A549 (cell line): ENCODE measurements at regions not wholly inside any gene's neighbourhood (a gene's known extent, or its start where the extent isn't known, plus 50 kb on each side); places are given as distances from the start of the nearest gene placed in this dataset.

Experiments used
- ATAC-seq, 2 experiments: fragments of 200-7000 bp in 1 of 2; fragments of >200 bp in 1 of 2; cut with Nextera tagmentation in 1 of 2; cut with Tn5 transposase in 1 of 2; 3 replicates each; pipeline versions ENCODE4 v1.8.0 to v1.9.1; 2018 to 2020; ENCODE audit warnings: mild to moderate bottlenecking in 1 of 2, moderate library complexity in 1 of 2
- CTCF ChIA-PET: fragments of 300-600 bp; sonication (Branson Sonifier 250); formaldehyde crosslinking; extraction: SDS; loops from one replicate; lab custom pipeline; 2021; ENCODE audit warnings: antibody characterized with exemption, inconsistent platforms; lab: Yijun Ruan, JAX
- POLR2A ChIA-PET: fragments of 350-600 bp; formaldehyde crosslinking; extraction: SDS; loops from one replicate; lab custom pipeline; 2021; ENCODE audit warnings: antibody characterized with exemption, inconsistent platforms; lab: Yijun Ruan, JAX
- DNase-seq, 2 experiments: peaks; one replicate each; pipeline versions ENCODE4 v3.0.0 to v3.0.0-alpha.2; 2011 to 2016; ENCODE audit warnings: low read depth in 1 of 2, low spot score in 1 of 2
- FAIRE-seq: peaks from 2 replicates; lab custom pipeline; 2011; peaks lifted over from hg19 to GRCh38; lab: Jason Lieb, UNC
- H3K27ac ChIP-seq, 2 experiments: fragments of >200 bp; sonication (Bioruptor Twin); formaldehyde crosslinking; 3 replicates each; pipeline ENCODE4 v1.5.1; 2016 to 2017
- H3K4me1 ChIP-seq: fragments of >200 bp; sonication (Bioruptor Twin); formaldehyde crosslinking; 3 replicates; pipeline ENCODE4 v1.6.1; 2016
- H3K4me2 ChIP-seq: fragments of >200 bp; sonication (Bioruptor Twin); formaldehyde crosslinking; 3 replicates; pipeline ENCODE4 v1.6.1; 2016
- H3K4me3 ChIP-seq: fragments of >200 bp; sonication (Bioruptor Twin); formaldehyde crosslinking; 3 replicates; pipeline ENCODE4 v1.5.1; 2016
- H3K9me3 ChIP-seq: fragments of >200 bp; sonication (Bioruptor Twin); formaldehyde crosslinking; 3 replicates; pipeline ENCODE4 v1.6.1; 2016
- ATOH8 ChIP-seq: fragments of 250-450 bp; sonication (Bioruptor Pico); IDR thresholded peaks from 2 replicates; pipeline ENCODE4 v1.5.0; 2020; ENCODE audit warnings: low read depth, mild to moderate bottlenecking, moderate library complexity
- BHLHE40 ChIP-seq: IDR thresholded peaks from 2 replicates; pipeline ENCODE4 v1.6.1; 2012; ENCODE audit warnings: low read depth, low read length, inconsistent platforms
- E2F6 ChIP-seq: IDR thresholded peaks from 2 replicates; pipeline ENCODE4 v1.6.1; 2012; ENCODE audit warnings: low read depth, borderline replicate concordance
- EHMT2 ChIP-seq: fragments of 200-600 bp; sonication (generic); IDR thresholded peaks from 2 replicates; pipeline ENCODE4 v1.6.1; 2016; ENCODE audit warnings: antibody characterized with exemption, low read depth, mild to moderate bottlenecking, moderate library complexity
- HEYL ChIP-seq: fragments of 250-450 bp; sonication (Bioruptor Pico); IDR thresholded peaks from 2 replicates; pipeline ENCODE4 v1.8.0; 2021; ENCODE audit warnings: mild to moderate bottlenecking, moderate library complexity
- HOXA7 ChIP-seq: fragments of 250-450 bp; sonication (Bioruptor Pico); IDR thresholded peaks from 2 replicates; pipeline ENCODE4 v1.5.0; 2020; ENCODE audit warnings: mild to moderate bottlenecking, moderate library complexity
- JUN ChIP-seq, 2 experiments: fragments of >200 bp; sonication (Bioruptor Twin); formaldehyde crosslinking; IDR thresholded peaks; 2 replicates in 1 of 2; 3 replicates in 1 of 2; pipeline ENCODE4 v1.6.1; 2016 to 2017
- JUNB ChIP-seq: fragments of >200 bp; sonication (Bioruptor Twin); formaldehyde crosslinking; IDR thresholded peaks from 2 replicates; pipeline ENCODE4 v1.6.1; 2016
- MYC ChIP-seq: IDR thresholded peaks from 2 replicates; pipeline ENCODE4 v1.6.1; 2012; ENCODE audit warnings: mild to moderate bottlenecking, inconsistent platforms, low read length, improper control_type of control experiment, borderline replicate concordance
- NPAS2 ChIP-seq: fragments of 250-450 bp; sonication (Bioruptor Pico); IDR thresholded peaks from 2 replicates; pipeline ENCODE4 v1.8.0; 2022; ENCODE audit warnings: mild to moderate bottlenecking, moderate library complexity, borderline replicate concordance
- PHF8 ChIP-seq: fragments of 200-600 bp; sonication (generic); IDR thresholded peaks from 2 replicates; pipeline ENCODE4 v1.6.1; 2016; ENCODE audit warnings: low read depth, mild to moderate bottlenecking, antibody characterized with exemption, moderate library complexity, borderline replicate concordance
- RCOR1 ChIP-seq: fragments of 150-350 bp; IDR thresholded peaks from 2 replicates; pipeline ENCODE4 v1.6.1; 2014; ENCODE audit warnings: antibody characterized with exemption, low read length, low read depth
- REST ChIP-seq: fragments of 200-600 bp; sonication (generic); IDR thresholded peaks from 2 replicates; pipeline ENCODE4 v1.6.1; 2016; ENCODE audit warnings: antibody characterized with exemption, mild to moderate bottlenecking, moderate library complexity
- RNF2 ChIP-seq: fragments of 200-600 bp; sonication (generic); IDR thresholded peaks from 2 replicates; pipeline ENCODE4 v1.6.1; 2016; ENCODE audit warnings: low read depth, mild to moderate bottlenecking, antibody characterized with exemption, moderate library complexity, borderline replicate concordance
- SMC3 ChIP-seq: fragments of >200 bp; sonication (Bioruptor Twin); formaldehyde crosslinking; IDR thresholded peaks from 3 replicates; pipeline ENCODE4 v1.6.1; 2018; ENCODE audit warnings: inconsistent platforms
- TFCP2L1 ChIP-seq: fragments of 250-450 bp; sonication (Bioruptor Pico); IDR thresholded peaks from 2 replicates; pipeline ENCODE4 v1.5.0; 2021; ENCODE audit warnings: mild to moderate bottlenecking
- TP53 ChIP-seq: fragments of 250-450 bp; sonication (Bioruptor Pico); IDR thresholded peaks from 2 replicates; pipeline ENCODE4 v1.5.0; 2021; ENCODE audit warnings: mild to moderate bottlenecking, moderate library complexity
- ZFP36 ChIP-seq: fragments of 450-650 bp; IDR thresholded peaks from 2 replicates; pipeline ENCODE4 v1.6.1; 2014; ENCODE audit warnings: borderline replicate concordance; ENCODE audit not compliant: partially characterized antibody
- WGBS: methylation state at CpG from one replicate; pipeline ENCODE4 v1.1.6; 2017; ENCODE audit errors: missing lambda C conversion rate; 5-methylcytosine and 5-hydroxymethylcytosine counted together
- TF ChIP-seq, protein P1 (sequence below): IDR thresholded peaks from 2 replicates; pipeline ENCODE4 v1.6.1; 2012
- TF ChIP-seq, protein P2 (sequence below): fragments of >200 bp; sonication (Bioruptor Twin); formaldehyde crosslinking; IDR thresholded peaks from 3 replicates; pipeline ENCODE4 v1.5.1; 2016
- TF ChIP-seq, protein P3 (sequence below): fragments of 450-650 bp; IDR thresholded peaks from 2 replicates; pipeline ENCODE4 v1.6.1; 2014; ENCODE audit warnings: antibody characterized with exemption

DNA sequence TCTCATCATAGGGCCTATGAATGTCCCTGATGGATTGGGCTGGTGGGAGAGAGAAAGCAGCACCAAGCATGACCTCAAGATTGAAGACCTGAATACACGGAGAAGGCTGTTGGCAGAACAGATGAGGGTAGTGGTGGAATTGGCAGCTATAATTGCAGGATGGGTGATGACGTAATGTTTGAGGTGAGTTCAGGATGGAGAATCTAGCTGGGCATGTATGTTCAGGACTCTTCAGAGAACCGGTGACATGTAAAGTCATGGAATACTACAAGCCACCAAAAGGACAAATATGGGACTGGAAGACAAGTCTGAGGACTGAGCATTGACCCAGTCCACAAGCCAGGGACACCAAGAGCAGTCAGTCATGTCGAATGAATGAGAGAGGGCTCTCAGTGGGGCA is 999.8 kb upstream of the TMEM132C start (continued):
- TF ChIP-seq PHF8 (no peak), SMC3 (no peak), RNF2 (no peak), JUN (IDR thresholded peaks at IDR 0.05) (no peak), REST (no peak)
- TF ChIP-seq, protein P1, sequence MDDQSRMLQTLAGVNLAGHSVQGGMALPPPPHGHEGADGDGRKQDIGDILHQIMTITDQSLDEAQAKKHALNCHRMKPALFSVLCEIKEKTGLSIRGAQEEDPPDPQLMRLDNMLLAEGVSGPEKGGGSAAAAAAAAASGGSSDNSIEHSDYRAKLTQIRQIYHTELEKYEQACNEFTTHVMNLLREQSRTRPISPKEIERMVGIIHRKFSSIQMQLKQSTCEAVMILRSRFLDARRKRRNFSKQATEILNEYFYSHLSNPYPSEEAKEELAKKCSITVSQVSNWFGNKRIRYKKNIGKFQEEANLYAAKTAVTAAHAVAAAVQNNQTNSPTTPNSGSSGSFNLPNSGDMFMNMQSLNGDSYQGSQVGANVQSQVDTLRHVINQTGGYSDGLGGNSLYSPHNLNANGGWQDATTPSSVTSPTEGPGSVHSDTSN, result no peak

DNA sequence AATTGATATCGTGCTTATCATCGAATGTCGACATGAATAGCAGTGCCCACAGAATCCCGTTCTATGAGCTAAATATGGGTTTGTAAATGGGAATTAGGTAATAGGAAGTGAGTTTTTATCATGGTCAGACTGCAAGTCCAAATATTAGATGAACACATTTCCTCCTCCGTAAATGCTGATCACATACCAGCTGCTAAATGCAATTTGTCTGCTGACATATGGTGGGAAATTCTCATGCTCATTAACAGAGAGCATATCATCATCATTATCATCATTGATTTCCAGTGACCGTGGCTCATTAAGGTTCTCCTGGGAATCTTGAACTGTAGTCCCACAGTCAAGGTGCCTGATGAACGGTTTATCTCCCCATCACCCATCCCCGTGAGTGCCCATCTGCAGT is 998.8 kb upstream of the TMEM132C start:
- Histone ChIP-seq H3K9me3 (no peaks in the 10 kb centered on the region), H3K27ac (no peak overlapping the region), H3K4me3 (no peak overlapping the region), H3K4me2 (no peak overlapping the region), H3K4me1 (no peaks in the 10 kb centered on the region)
- WGBS, result 29% methylated on average over 8 of the region's 8 CpGs
- TF ChIP-seq JUN (IDR thresholded peaks at IDR 0.05), result no peak
- no peak for TF ChIP-seq HEYL
- TF ChIP-seq MYC, result no peak
- no peak for TF ChIP-seq E2F6
- no peak for TF ChIP-seq EHMT2
- TF ChIP-seq BHLHE40, result no peak
- TF ChIP-seq ZFP36, result no peak
- TF ChIP-seq, protein P2, sequence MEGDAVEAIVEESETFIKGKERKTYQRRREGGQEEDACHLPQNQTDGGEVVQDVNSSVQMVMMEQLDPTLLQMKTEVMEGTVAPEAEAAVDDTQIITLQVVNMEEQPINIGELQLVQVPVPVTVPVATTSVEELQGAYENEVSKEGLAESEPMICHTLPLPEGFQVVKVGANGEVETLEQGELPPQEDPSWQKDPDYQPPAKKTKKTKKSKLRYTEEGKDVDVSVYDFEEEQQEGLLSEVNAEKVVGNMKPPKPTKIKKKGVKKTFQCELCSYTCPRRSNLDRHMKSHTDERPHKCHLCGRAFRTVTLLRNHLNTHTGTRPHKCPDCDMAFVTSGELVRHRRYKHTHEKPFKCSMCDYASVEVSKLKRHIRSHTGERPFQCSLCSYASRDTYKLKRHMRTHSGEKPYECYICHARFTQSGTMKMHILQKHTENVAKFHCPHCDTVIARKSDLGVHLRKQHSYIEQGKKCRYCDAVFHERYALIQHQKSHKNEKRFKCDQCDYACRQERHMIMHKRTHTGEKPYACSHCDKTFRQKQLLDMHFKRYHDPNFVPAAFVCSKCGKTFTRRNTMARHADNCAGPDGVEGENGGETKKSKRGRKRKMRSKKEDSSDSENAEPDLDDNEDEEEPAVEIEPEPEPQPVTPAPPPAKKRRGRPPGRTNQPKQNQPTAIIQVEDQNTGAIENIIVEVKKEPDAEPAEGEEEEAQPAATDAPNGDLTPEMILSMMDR, result no peak
- no peak for TF ChIP-seq ATOH8 (CRISPR knock-in tag)
- no peak for TF ChIP-seq NPAS2 (CRISPR knock-in tag)
- no peak for TF ChIP-seq JUNB
- TF ChIP-seq TP53, result no peak
- TF ChIP-seq, protein P3, sequence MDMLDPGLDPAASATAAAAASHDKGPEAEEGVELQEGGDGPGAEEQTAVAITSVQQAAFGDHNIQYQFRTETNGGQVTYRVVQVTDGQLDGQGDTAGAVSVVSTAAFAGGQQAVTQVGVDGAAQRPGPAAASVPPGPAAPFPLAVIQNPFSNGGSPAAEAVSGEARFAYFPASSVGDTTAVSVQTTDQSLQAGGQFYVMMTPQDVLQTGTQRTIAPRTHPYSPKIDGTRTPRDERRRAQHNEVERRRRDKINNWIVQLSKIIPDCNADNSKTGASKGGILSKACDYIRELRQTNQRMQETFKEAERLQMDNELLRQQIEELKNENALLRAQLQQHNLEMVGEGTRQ, result no peak
- TF ChIP-seq TFCP2L1 (CRISPR knock-in tag), result no peak
- no peak for TF ChIP-seq HOXA7 (CRISPR knock-in tag)
- no peak for TF ChIP-seq RCOR1
- ChIA-PET CTCF (interaction anchor here (1.2 kb wide), 1 partner anchor 9 kb away, joined by 3 read pairs; no protein-coding TSS in a partner anchor), POLR2A (no interaction called here)
- ATAC-seq (no peak), DNase-seq (no peak), FAIRE-seq (no peak)
